Aorta (tissue), 5 donors: ENCODE measurements at regions not wholly inside any gene's neighbourhood (a gene's known extent, or its start where the extent isn't known, plus 50 kb on each side); places are given as distances from the start of the nearest gene placed in this dataset.

Experiments
- ATAC-seq: fragments of 200-7000 bp; cut with Tn5 transposase; one replicate; pipeline ENCODE4 v1.9.1; 2022; ENCODE audit warnings: moderate library complexity; ENCODE audit not compliant: low FRiP score
- DNase-seq, 2 donors: peaks; one replicate each; pipeline ENCODE4 v3.0.0-alpha.2; 2020
- H3K27ac ChIP-seq, 2 donors: one replicate each; pipeline ENCODE4 v1.5.1; 2013; ENCODE audit warnings: low read length in 2 of 2, mild to moderate bottlenecking in 2 of 2, moderate library complexity in 2 of 2, control low read depth in 1 of 2, inconsistent platforms in 1 of 2, low read depth in 1 of 2
- H3K27me3 ChIP-seq, 2 donors: one replicate each; pipeline ENCODE4 v1.6.1; 2013; ENCODE audit warnings: control low read depth in 1 of 2, low read length in 1 of 2, mild to moderate bottlenecking in 1 of 2, moderate library complexity in 1 of 2; ENCODE audit not compliant: insufficient read depth in 2 of 2, control insufficient read depth in 1 of 2
- H3K36me3 ChIP-seq, 2 donors: one replicate each; pipeline ENCODE4 v1.6.1; 2013; ENCODE audit warnings: control low read depth in 1 of 2, low read length in 1 of 2, mild to moderate bottlenecking in 1 of 2; ENCODE audit not compliant: insufficient read depth in 2 of 2, control insufficient read depth in 1 of 2
- H3K4me1 ChIP-seq, 2 donors: one replicate each; pipeline ENCODE4 v1.6.1; 2013; ENCODE audit warnings: low read length in 2 of 2, control low read depth in 1 of 2, mild to moderate bottlenecking in 1 of 2, moderate library complexity in 1 of 2; ENCODE audit not compliant: insufficient read depth in 2 of 2, control insufficient read depth in 1 of 2
- H3K4me3 ChIP-seq, 2 donors: one replicate each; pipeline ENCODE4 v1.5.1; 2013; ENCODE audit warnings: low read length in 2 of 2, control low read depth in 1 of 2, mild to moderate bottlenecking in 1 of 2
- H3K9me3 ChIP-seq: one replicate; pipeline ENCODE4 v1.6.1; 2013; ENCODE audit warnings: mild to moderate bottlenecking, low read length; ENCODE audit not compliant: control insufficient read depth
- WGBS, 2 donors: extraction: QIAGEN DNeasy Blood & Tissue Kit; methylation state at CpG; one replicate each; pipeline ENCODE4 v1.1.7; 2013; 5-methylcytosine and 5-hydroxymethylcytosine counted together
- intact Hi-C, 2 donors: fragments of 100-400 bp; cut with DNase I; formaldehyde crosslinking; loops; one replicate each; pipeline versions ENCODE4 v1.14.2 to v1.15.0; 2022
- donor health status: healthy with polysubstance abuse.
- donor health status: Bipolar disorder and iron deficiency.
- donor health status: DM: no; HTN: no; CAD: no.
- donor health status: DM: no; HTN: no; CAD: no.
- donor health status: DM: yes; HTN: yes; CAD: no.

- 34 to 45% methylated on average over 2 of the region's 2 CpGs for WGBS, 2 donors
- ATAC-seq, result no peak
Measured at GRCh38 chr1:58090640-58091039, 455.9 kb downstream of the OMA1 start.

GRCh38 chr1:58089898-58090534 lies 456.5 kb downstream of the OMA1 start:
- intact Hi-C loops, result no loop called here
- 35 to 43% methylated on average over 10 of the region's 10 CpGs for WGBS, 2 donors

More at GRCh38 chr1:58090640-58091039, 455.9 kb downstream of the OMA1 start:
- Histone ChIP-seq H3K27ac (no peak overlapping the region), H3K4me3 (no peak overlapping the region), H3K9me3 (no peaks in the 10 kb centered on the region), H3K4me1 (no peaks in the 10 kb centered on the region), H3K27me3 (no peaks in the 10 kb centered on the region), H3K36me3 (no peaks in the 10 kb centered on the region)
- intact Hi-C loops, result no loop called here
- no peak for DNase-seq

GRCh38 chr1:58084266-58084665 lies 462.3 kb downstream of the OMA1 start:
- Histone ChIP-seq H3K4me1 (no peaks in the 10 kb centered on the region), H3K27me3 (peaks cover 0 to 2% of the 10 kb centered on the region in 2 donors), H3K9me3 (peaks cover 1% of the 10 kb centered on the region), H3K27ac (no peak overlapping the region), H3K4me3 (no peak overlapping the region), H3K36me3 (no peaks in the 10 kb centered on the region)
- ATAC-seq (no peak), DNase-seq (no peak)
- 46 to 55% methylated on average over 3 of the region's 3 CpGs for WGBS, 2 donors
- intact Hi-C loops, result no loop called here

More at GRCh38 chr1:58089898-58090534, 456.5 kb downstream of the OMA1 start:
- no peaks in the 10 kb centered on the region for H3K4me1 ChIP-seq
- H3K9me3 ChIP-seq, result no peaks in the 10 kb centered on the region
- H3K4me3 ChIP-seq, result no peak overlapping the region
- DNase-seq (no peak), ATAC-seq (no peak)
- H3K27ac ChIP-seq, result no peak overlapping the region
- no peaks in the 10 kb centered on the region for H3K36me3 ChIP-seq
- no peaks in the 10 kb centered on the region for H3K27me3 ChIP-seq

- Histone ChIP-seq H3K27ac (no peak overlapping the region), H3K4me1 (no peaks in the 10 kb centered on the region), H3K27me3 (peaks cover 0 to 2% of the 10 kb centered on the region in 2 donors), H3K4me3 (no peak overlapping the region), H3K9me3 (peaks cover 1% of the 10 kb centered on the region), H3K36me3 (no peaks in the 10 kb centered on the region)
- DNase-seq (no peak), ATAC-seq (no peak)
- intact Hi-C loops, result no loop called here
- 72 to 82% methylated on average over 5 of the region's 5 CpGs for WGBS, 2 donors
Measured at GRCh38 chr1:58082596-58082995, 463.9 kb downstream of the OMA1 start.

- no peaks in the 10 kb centered on the region for H3K36me3 ChIP-seq
- WGBS, 2 donors, result 39 to 42% methylated on average over 2 of the region's 2 CpGs
- intact Hi-C loops, result no loop called here
- peaks cover 1% of the 10 kb centered on the region for H3K9me3 ChIP-seq
- H3K4me3 ChIP-seq, result no peak overlapping the region
- DNase-seq, result no peak
- no peaks in the 10 kb centered on the region for H3K4me1 ChIP-seq
- no peak for ATAC-seq
- H3K27ac ChIP-seq, result no peak overlapping the region
- peaks cover 0 to 2% of the 10 kb centered on the region in 2 donors for H3K27me3 ChIP-seq
Measured at GRCh38 chr1:58076258-58076657, 470.3 kb downstream of the OMA1 start.

GRCh38 chr1:58075188-58075578 lies 471.3 kb downstream of the OMA1 start:
- DNase-seq, result no peak
- H3K27me3 ChIP-seq, result no peaks in the 10 kb centered on the region
- peak; percentile 19 for ATAC-seq
- WGBS, 2 donors, result 4 to 5% methylated on average over 1 of the region's 1 CpG
- H3K9me3 ChIP-seq, result no peaks in the 10 kb centered on the region
- no peaks in the 10 kb centered on the region for H3K36me3 ChIP-seq
- no peak overlapping the region for H3K27ac ChIP-seq
- H3K4me3 ChIP-seq, result no peak overlapping the region
- H3K4me1 ChIP-seq, result no peaks in the 10 kb centered on the region
- intact Hi-C loops, result no loop called here

GRCh38 chr1:58072450-58072849 lies 474.1 kb downstream of the OMA1 start:
- Histone ChIP-seq H3K27me3 (no peaks in the 10 kb centered on the region), H3K4me3 (no peak overlapping the region), H3K9me3 (no peaks in the 10 kb centered on the region), H3K4me1 (no peaks in the 10 kb centered on the region), H3K27ac (no peak overlapping the region), H3K36me3 (no peaks in the 10 kb centered on the region)
- intact Hi-C loops, result no loop called here
- 86 to 91% methylated on average over 4 of the region's 4 CpGs for WGBS, 2 donors
- ATAC-seq (no peak), DNase-seq (no peak)

GRCh38 chr1:58067082-58067481 lies 479.4 kb downstream of the OMA1 start:
- no peak overlapping the region for H3K4me3 ChIP-seq
- no peak overlapping the region for H3K27ac ChIP-seq
- H3K27me3 ChIP-seq, result no peaks in the 10 kb centered on the region
- no peaks in the 10 kb centered on the region for H3K9me3 ChIP-seq
- intact Hi-C loops, result no loop called here
- ATAC-seq (no peak), DNase-seq (no peak)
- H3K4me1 ChIP-seq, result no peaks in the 10 kb centered on the region
- WGBS, 2 donors, result 51 to 54% methylated on average over 4 of the region's 4 CpGs
- H3K36me3 ChIP-seq, result no peaks in the 10 kb centered on the region

GRCh38 chr1:58065520-58065919 lies 481.0 kb downstream of the OMA1 start:
- intact Hi-C loops, result no loop called here
- Histone ChIP-seq H3K27me3 (no peaks in the 10 kb centered on the region), H3K4me1 (no peaks in the 10 kb centered on the region), H3K9me3 (no peaks in the 10 kb centered on the region), H3K27ac (no peak overlapping the region), H3K36me3 (no peaks in the 10 kb centered on the region), H3K4me3 (no peak overlapping the region)
- ATAC-seq (no peak), DNase-seq (no peak)
- 82 to 87% methylated on average over 6 of the region's 6 CpGs for WGBS, 2 donors
